Stimulated activated CD8-positive, alpha-beta memory T cell treated with anti-CD3 and anti-CD28 coated beads, Interleukin-4, amount 100 ng/mL, for 1 hour (primary cell): ENCODE measurements at regions not wholly inside any gene's neighbourhood (a gene's known extent, or its start where the extent isn't known, plus 50 kb on each side); places are given as distances from the start of the nearest gene placed in this dataset.
"Not testable (repeated sequence)": the region's sequence is repeated elsewhere in the genome, so short reads cannot be mapped to it uniquely, and the experiment has no call there.

ENCODE experiments used
- DNase-seq, 2 donors: peaks; one replicate each; pipeline ENCODE4 v3.0.0-alpha.2; 2020; ENCODE audit warnings: low read depth in 2 of 2, low spot score in 1 of 2

DNA sequence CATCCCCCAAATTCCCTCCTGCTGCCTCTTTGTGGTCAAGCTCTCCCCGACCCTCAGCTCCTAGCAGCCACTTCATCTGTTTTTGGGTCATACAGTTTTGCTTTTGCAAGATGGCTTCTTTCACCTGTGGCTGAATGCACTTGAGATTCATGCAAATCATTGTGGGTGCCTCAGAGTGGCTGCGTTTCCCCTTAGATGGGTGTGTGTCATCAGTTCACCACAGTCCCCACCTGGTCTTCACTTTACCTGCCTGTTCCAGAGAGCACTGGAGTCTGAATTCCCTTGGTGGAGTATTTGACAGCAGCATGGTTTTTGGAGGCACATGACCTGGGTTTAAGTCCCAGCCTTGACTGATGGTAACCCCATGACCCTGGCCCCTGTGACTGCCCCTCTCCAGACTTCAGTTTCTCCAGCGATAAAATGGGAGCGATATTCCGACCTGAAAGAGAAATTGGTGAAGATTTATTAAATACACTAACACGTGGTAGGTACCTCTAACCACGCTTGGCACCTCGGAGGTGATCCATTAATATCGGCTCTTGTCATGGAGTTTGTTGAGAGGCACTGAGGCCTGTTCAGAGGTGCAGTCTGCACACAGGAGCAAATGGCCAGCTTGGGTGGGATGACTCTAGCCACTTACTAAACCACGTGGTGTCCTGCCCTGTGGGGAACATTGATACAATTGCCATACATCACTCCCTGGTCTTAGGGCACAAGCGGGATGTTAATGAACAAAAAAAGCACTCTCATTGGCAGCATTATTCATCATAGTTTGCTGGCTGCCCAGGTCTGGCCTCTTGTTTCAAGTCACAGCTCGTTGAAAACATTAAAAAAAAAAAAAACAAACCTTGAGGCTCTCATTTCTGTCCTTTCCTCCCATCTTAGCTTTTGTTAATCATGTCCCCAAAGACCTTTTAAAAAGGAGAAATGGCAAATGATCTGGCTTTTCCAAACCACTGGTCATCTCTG lies 167.2 kb upstream of the KCNG1 start:
- DNase-seq: no peak

DNA sequence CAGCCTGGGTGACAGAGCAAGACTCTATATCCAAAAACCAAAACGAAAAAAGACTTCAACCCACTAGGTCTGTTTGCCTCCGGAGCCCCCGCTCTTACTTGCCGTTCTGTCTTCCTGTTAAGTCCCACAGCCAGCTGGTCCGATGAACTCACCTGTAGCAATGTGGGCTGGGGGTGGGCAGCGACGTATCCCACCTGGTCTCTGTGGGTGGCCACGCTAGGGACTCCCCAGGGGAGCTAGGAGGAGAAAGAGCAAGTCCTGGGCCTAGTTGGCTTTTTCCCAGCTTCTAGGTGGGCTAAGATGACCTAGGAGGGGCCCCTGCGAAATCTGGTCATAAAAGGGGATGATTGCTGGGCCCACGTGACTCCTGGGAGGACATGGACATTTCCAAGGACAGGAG lies 166.0 kb upstream of the KCNG1 start:
- no peak for DNase-seq

DNA sequence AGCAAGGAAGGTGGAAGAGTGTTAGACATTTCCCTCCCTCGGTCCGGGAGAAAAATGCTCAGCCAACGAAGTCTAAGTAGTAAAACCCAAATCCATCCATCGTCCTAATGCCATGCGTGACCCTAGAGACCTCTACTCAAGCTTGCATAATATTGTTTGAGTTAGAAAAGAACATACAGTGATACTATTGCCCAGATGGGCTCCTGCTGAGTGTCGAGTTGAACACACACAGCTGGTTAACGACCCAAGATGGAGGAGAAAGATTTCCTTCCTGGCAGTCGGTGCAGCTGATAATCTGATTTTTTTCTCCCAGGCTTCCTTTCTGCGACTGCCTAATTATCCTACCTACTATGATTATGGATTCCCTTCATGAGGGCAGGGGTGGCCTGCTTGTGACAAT lies 164.4 kb upstream of the KCNG1 start:
- no peak for DNase-seq

DNA sequence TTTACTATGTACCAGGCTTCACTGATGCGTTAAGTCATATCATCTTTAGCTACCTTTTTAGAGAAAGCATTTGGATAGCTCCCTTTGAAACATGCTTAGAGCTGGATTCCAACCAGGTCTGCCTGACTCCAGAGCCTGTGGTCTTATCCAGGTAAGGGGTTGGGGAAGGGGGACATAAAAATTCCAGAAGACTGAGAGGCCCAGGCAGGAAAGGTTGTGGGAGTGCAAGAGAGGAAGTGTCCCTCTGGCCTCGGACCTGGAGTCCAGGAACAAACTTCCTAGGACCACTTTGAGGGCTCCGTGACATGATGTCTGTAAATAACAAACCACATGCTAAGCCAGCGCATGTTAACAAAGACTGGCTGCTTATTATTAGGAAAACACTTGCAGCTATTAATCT lies 163.0 kb upstream of the KCNG1 start:
- DNase-seq: no peak

DNA sequence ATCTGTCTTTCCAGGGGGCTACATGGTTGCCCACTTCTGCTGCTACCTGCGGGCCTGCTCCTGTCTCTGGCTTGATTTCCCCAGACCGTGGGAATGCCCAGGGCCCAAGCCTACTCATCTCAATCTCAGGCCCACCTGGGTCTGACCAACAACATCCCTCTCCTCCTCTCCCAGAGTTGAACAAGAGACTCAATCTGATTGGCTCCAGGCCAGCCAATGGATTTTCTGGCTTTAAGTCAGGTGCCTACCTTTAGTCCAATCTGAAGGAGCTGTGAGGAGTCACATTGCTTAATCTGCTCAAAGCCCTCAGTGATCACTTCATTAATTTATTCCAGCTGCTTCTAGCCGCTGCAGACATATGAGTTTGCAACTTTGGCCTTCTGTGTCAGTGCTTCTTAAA lies 162.4 kb upstream of the KCNG1 start:
- DNase-seq: no peak

DNA sequence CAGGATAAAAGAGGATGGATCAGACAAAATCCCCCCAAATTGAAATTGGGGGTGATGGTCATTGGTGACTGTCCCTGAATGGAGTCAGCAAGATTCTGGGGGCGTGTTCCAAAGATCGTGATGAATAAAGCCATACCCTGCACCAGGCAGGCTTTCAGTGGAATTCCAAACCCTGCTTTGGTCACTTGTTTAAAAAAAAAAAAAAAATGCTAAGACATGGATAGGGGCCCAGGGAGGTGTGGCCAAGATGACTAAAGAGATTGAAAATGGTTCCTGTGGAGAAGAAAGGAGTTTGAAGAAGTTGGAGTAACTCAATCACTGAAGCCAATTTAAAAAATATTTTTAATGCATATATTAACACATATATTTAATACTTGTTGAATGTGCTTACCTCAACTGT lies 161.4 kb upstream of the KCNG1 start:
- no peak for DNase-seq

DNA sequence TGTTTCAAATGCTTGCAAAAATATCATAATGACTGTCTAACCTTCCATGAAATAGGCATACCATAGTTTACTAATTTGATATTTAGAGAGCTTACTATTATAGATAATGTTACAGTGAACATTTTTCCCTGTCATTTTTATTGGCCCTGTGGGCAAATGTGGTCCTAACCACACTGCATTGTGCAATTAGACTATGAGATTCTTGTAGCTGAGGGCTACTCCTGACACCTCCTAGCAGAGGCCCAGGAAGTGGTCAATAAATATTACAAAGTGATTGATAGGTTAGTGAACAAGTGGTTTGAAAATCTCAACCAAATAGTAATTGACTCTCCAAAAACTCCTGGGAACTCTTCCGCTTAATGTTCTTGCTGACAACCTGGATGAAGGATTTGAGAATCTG lies 160.5 kb upstream of the KCNG1 start:
- DNase-seq: no peak

DNA sequence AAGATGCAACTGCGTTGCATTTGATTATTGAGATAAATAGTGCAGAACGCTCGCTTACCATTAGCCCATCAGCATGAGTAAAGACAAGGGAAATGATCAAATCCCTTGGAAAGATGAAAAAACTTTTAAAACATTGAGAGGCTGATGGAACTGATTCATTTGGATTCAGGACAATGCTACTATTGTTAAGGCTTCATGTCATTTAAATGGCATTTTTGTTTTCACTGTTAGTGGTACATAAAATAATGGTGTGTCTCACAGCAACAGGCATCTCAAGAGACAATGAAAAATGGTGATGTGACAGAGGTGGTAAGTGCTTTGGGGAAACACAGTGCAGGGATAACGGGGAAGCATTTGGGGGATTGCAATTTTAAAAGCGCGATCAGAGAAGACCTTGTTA lies 159.7 kb upstream of the KCNG1 start:
- no peak for DNase-seq

DNA sequence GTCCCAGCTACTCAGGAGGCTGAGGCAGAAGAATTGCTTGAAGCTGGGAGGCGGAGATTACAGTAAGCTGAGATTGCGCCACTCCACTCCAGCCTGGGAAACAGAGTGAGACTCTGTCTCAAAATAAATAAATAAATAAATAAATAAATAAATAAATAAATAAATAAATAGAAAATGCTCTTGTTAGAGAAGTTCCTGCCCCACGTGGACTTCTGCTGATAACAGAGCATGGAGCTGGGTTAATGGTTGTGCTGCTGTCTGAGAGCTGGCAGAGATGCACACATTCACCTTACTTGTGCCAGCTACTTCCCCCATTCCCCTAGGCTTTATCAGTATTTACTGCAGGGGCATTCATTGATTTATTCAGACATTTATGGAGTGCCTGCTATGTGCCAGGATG lies 155.2 kb upstream of the KCNG1 start:
- no peak for DNase-seq

DNA sequence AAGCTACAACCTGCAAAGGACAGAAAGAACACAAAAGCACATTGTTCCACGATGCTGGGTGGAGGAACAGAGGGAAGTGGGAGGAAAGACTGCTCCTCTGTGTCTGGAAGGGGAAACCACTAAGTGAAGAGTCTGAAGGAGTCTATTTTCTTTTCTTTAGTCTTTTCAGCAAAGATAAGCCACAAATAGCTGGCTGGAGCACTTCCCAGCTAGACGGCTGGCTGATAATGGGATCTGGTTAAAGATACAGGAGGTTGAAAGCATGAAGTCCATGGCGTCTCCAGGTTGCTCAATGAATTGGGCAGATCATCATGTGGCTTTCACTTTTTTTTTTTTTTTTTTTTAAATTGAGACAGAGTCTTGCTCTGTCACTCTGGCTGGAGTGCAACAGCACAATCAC lies 154.0 kb upstream of the KCNG1 start:
- no peak for DNase-seq

DNA sequence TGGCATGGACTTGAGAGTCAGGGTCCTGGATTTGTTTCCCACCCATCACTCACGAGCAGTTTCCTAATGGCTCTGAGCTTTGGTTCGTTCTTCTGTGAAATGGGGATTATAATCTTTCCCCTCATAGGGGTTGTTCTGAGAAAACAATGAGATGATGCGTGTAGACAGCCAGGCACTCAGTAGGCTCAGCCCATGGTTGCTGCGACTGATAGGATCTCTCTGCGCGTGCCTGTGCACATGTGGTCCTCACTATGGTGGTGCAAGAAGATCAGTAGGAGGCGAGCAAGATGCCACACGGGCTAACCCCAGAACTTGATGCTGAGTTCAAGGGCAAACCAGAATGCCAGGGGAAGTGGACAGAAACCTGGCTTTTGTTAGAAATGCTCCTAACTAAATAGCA lies 153.5 kb upstream of the KCNG1 start:
- no peak for DNase-seq

DNA sequence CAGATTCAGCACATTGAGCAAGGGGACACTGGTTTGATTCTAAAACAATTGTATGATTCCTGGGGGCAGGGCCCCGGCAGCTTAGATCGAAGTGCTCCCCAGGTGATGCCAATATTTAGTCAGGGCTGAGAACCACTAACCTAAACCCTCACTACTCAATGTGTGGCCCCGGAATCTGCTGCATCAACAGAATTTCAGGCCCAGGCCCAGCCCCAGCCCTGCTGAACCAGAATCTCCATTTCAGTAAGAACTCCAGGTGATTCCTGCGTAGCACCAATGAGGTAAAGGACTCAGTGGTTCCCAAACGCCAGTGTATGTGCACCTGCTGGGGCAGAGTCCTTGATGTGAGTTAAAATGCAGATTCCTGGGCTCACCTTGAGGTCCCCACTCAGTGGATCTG lies 152.8 kb upstream of the KCNG1 start:
- DNase-seq: no peak

DNA sequence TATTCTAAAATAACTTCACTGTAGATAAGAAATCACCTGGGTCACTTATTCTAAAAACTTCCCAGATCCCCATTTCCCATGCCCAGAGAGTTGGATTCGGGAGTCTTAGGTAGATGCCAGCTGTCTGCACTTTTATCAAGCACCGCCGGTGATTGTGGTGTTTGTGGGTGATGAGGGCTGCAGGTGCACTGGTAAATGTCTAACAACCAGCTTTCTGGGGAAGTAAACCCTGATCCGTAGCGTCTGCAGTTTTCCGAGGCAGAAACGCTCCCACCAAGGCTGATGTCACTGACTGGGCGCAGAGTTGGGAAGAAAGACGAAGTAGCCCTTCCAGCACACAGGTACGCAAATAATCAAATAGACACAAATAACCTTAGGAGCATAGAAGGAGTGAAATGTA lies 152.2 kb upstream of the KCNG1 start:
- no peak for DNase-seq

DNA sequence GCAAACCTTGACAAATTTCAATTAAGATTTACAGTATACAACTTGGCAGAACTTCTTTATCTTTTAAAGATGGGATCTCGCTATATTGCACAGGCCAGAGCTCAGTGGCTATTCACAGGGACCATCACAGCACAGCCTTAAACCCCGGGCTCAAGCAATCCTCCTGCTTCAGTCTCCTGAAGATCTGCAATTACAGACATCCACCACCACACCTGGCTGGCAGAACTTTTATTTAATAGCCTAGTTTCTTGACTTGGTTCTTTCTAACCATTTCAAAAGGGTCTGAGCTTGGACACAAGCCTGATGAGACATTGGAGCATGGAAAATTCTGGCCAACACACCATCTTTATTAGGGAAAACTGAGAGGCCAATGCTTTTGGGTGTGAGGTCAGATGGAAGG lies 151.6 kb upstream of the KCNG1 start:
- no peak for DNase-seq

DNA sequence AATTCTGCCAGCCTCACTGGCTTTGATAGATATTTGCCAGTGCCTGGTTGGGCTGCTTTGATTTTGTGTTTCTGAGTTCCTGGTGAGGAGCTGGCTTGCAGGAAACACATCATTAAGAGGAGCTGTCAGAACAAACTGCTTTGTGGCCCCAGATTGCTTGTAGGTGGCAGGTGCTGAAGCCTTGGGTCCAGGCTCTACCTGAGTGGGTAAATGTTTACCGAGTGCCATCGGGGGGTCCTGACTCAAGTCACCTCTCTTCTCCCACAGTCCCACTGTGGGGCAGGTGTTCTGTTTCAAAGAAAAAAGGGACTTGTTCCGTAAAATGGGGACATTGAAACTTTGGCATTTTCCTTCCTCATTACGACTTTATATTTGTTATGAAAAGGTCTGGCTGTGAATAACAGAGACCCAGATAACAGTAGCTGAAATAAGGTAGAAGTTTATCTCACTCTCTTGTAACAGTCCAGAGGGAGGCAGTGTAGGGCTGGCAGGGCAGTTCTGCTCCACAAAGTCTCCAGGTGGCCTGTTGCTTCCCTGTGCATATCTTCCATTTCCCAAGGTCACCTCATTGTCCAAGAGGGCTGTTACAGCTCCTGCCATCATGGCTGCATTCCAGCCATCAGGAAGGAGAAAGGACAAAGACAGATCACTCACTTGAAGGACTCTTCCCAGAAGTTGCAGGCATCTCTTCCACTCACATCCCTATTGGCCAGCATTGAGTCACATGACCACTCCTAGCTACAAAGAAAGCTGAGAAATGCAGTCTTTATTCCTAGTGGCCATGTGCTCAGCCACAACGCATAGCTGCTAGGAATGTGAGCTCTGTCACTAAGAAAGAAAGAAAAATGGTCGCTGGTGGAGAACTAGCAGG lies 149.9 kb upstream of the KCNG1 start:
- DNase-seq: no peak

DNA sequence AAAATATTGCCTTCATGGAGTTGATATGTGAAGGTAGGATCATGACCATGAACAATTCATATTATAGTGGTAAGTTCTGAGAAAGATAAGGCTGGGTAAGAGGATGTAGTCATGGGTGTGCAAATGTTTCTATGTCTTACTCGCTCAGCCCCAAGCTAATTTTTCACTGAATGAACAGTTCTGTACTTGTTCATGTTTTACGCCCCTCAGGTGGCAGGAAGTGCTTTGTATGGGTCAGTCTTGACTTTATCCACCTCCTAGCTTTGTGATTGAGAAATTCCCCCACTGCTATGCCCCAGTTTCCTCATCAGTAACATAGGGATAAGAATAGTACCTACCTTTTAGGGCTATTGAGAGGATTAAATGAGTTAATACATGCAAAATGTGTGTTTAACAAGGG lies 148.2 kb upstream of the KCNG1 start:
- no peak for DNase-seq

DNA sequence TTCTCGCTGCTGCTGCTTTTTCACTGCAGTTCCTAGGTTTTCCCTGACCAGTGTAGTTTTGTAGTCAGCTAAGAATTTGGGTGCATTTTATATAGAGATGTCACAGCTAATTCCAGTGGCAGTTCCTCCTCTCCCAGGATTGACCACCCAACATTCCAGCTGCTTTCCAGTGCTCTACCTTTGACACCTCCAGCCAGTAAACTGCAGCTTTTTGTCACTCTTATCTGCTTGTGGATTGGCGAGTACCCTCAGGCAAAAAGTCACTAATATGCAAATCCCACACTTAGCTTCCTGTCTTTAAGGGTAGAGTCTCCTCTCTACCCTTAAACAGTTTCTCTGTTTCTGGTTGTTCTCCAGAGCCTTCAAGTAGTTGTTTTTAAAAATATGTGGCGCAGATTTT lies 146.9 kb upstream of the KCNG1 start:
- DNase-seq: no peak

DNA sequence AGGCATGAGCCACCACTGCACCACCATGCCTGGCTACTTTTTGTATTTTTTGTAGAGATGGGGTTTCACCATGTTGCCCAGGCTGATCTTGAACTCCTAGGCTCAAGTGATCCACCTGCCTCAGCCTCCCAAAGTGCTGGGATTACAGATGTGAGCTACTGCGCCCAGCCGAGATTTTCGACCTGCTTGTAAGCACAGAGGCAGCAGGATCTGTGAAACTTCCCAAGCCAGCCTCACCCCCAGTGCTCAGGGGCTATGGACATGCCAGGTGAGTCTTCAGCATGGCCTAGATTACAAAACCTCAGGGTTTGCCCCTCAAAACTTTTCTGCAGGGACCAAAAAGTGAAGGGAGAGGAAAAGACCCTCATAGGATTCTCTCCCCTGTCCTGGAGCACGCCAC lies 145.0 kb upstream of the KCNG1 start:
- DNase-seq: not testable (repeated sequence)

DNA sequence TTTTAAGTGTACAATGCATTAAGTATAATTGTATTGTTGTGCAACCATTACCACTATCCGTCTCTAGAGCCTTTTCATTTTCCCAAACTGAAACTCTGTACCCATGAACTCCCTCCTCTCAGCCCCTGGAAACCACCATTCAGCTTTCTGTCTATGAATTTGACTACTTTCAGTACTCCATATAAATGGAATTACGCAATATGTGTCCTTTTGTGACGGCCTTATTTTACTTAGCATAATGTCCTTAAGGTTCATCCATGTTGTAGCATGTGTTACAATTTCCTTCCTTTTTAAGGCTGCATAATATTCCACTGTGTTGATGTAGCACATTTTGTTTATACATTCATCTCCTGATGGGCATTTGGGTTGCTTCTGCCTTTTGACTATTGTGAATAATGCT lies 143.6 kb upstream of the KCNG1 start:
- no peak for DNase-seq

DNA sequence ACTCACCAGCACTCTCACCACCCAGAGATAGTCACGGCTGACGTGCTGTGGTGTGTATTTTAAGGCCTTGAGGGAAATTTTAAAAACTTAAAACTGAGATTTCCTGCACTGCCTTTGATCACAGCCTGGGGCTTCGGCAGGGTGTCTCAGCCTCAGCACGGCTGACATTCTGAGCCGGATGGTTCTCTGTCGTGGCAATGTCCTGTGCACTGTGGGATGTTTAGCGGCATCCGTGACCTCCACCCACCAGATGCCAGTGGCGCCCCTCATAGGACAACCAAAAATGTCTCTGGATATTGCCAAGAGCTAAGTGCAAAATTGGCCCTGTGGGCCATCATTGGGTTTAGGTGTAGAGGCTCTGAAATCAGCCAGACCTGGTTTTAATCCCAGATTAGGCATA lies 142.2 kb upstream of the KCNG1 start:
- no peak for DNase-seq

DNA sequence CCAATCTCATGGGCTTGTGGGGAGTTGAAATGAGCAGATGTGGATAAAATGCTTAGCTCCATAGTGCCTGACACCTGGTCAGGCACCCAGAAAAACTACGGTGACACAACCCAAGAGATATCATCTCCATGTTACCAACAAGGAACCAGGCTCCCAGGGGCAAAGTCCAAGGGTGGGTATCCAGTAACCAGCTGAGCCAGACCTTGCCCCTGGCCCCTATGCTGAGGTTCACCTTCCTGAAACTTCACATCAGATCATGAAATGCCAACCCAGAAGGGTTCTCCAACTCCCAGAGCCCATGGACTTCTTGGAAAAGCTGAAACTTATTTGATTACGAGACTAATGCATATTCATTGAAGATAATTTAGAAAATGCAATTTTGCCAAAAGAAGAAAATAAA lies 141.8 kb upstream of the KCNG1 start:
- DNase-seq: no peak

DNA sequence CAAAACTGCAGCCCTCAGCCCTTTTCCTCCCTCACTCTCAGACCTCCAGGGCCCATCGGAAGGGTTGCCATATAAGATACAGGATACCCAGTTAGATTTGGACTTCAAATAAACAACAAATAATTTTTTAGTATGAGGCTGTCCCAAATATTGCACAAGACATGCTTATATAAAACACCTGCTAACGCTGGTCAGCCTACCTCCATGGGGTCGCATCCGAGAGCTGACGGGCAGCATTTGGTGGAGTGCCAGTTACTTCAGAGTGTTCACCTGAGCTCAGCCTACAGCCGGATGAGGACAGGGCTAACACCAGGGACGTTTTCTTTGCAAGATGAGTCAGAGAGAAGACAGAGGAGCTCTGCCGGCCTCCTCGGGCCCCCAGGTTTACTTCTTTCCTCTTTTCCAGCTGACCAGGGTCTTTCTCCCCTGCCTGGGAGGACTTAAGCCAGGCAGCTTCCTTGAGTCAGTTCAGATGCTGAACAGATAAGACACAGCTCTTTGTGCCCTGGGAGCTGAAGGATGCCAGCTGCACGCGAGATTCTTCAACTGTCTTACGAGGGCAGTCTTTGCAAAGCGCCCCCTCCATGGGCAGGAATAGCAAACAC lies 141.2 kb upstream of the KCNG1 start:
- DNase-seq: no peak
